HG03045 (cell line): ENCODE measurements at regions not wholly inside any gene's neighbourhood (a gene's known extent, or its start where the extent isn't known, plus 50 kb on each side); places are given as distances from the start of the nearest gene placed in this dataset.

Experiments
- ATAC-seq: cut with Tn5 transposase; IDR thresholded peaks from one replicate; pipeline ENCODE4 v1.9.1; 2021; ENCODE audit warnings: mild to moderate bottlenecking, moderate library complexity; ENCODE audit not compliant: unreplicated experiment

GRCh38 chr2:133766164-133766832 is 198.0 kb upstream of the NCKAP5 start:
- no peak for ATAC-seq

GRCh38 chr2:133768256-133768655 is 200.0 kb upstream of the NCKAP5 start:
- ATAC-seq, result no peak

GRCh38 chr2:133768658-133769435 is 200.6 kb upstream of the NCKAP5 start:
- ATAC-seq, result no peak

GRCh38 chr2:133773854-133774653 is 205.8 kb upstream of the NCKAP5 start:
- no peak for ATAC-seq

GRCh38 chr2:133774654-133775015 is 206.4 kb upstream of the NCKAP5 start:
- ATAC-seq, result no peak

GRCh38 chr2:133776936-133777573 is 208.8 kb upstream of the NCKAP5 start:
- ATAC-seq, result no peak

GRCh38 chr2:133777574-133777960 is 209.3 kb upstream of the NCKAP5 start:
- ATAC-seq, result no peak

GRCh38 chr2:133780099-133780996 is 212.1 kb upstream of the NCKAP5 start:
- no peak for ATAC-seq

- ATAC-seq, result no peak
Measured at GRCh38 chr2:133780997-133781513, 212.8 kb upstream of the NCKAP5 start.

- no peak for ATAC-seq
Measured at GRCh38 chr2:133787207-133787606, 218.9 kb upstream of the NCKAP5 start.

- ATAC-seq, result no peak
Measured at GRCh38 chr2:133787651-133788050, 219.4 kb upstream of the NCKAP5 start.

- no peak for ATAC-seq
Measured at GRCh38 chr2:133788386-133788785, 220.1 kb upstream of the NCKAP5 start.

GRCh38 chr2:133789743-133790142 is 221.5 kb upstream of the NCKAP5 start:
- no peak for ATAC-seq

- no peak for ATAC-seq
Measured at GRCh38 chr2:133790711-133791110, 222.4 kb upstream of the NCKAP5 start.

GRCh38 chr2:133791191-133791590 is 222.9 kb upstream of the NCKAP5 start:
- ATAC-seq, result no peak

GRCh38 chr2:133792223-133792622 is 224.0 kb upstream of the NCKAP5 start:
- no peak for ATAC-seq

GRCh38 chr2:133794114-133794513 is 225.9 kb upstream of the NCKAP5 start:
- ATAC-seq, result no peak

- no peak for ATAC-seq
Measured at GRCh38 chr2:133801946-133802345, 233.7 kb upstream of the NCKAP5 start.

GRCh38 chr2:133802409-133803039 is 234.3 kb upstream of the NCKAP5 start:
- ATAC-seq, result no peak

- no peak for ATAC-seq
Measured at GRCh38 chr2:133806564-133806963, 238.3 kb upstream of the NCKAP5 start.
